GM21447 (cell line): ENCODE measurements at regions not wholly inside any gene's neighbourhood (a gene's known extent, or its start where the extent isn't known, plus 50 kb on each side); places are given as distances from the start of the nearest gene placed in this dataset.

Experiments used
- ATAC-seq: cut with Tn5 transposase; IDR thresholded peaks from one replicate; pipeline ENCODE4 v1.9.1; 2021; ENCODE audit not compliant: unreplicated experiment

- ATAC-seq, result no peak
Measured at GRCh38 chr6:138550346-138550767, 51.1 kb upstream of the NHSL1 start.

DNA sequence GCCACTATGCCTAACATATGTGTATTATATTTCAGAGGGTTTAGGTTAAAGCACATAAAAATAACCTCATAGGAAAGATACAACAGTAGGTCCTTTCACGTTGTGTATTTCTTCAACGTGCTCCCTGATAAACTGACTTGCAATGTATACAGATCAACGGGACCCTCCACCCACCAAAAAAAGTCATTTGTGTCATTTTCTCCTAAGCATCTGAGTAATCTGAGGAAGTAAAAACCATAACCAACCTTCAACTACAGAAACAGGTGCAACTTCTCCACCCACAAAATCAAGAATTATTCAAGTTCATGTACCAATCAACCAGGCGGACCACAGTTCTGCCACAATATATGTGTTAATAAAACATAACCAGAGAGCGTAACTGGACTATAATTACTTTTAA is 54.9 kb upstream of the NHSL1 start:
- no peak for ATAC-seq

- ATAC-seq, result no peak
Measured at GRCh38 chr6:138555421-138555988, 56.2 kb upstream of the NHSL1 start.

DNA sequence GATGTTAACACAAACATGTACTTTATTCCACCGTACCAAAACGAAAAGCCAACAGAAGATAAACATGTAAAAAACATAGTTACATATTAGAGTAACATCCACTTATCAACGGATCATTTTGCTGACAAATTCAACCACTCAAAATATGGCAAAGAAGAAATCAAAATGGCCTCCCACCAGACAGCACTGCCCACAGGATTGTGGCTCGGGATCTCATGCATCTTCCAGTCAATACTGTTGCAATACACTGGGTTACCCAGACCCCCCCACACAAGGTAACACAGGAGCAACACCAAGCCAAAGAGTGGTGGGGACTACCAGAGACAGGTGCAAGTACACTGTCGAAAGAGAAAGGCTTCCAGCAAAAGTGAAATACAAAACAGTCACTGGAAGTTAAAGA is 57.9 kb upstream of the NHSL1 start:
- no peak for ATAC-seq

- no peak for ATAC-seq
Measured at GRCh38 chr6:138559143-138559542, 59.8 kb upstream of the NHSL1 start.

DNA sequence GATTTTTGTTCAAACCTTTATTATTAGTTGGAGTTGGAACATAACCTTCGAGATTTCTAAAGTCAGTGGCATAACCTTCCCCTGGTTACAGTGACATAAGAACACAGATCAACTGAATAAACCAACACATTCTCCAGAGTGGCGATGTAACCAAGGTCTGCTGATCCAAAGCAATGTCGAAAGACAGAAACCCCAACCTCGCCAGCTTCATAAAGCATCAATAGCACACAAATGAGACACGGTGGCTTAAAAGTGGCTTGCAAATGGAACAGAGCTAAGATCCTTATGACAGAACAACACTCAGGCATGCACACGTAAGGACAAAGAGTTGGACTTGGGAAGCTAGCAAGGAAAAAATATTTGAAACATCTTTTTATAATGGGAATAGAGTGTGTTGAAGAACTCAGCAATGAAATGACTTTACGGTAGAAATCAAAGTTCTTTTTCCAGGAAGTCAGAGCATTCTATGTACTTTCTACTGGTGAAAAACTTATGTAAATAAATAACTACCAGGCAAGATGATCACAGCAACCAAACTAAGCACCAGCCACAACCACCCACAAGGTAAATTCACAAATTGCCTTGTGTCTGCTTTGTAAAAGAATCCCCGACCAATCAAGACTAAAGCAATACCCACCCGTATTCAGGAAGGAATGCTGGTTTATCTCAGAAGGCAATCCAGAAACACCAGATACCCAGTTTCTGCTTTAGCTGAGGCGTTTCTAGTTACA is 61.0 kb upstream of the NHSL1 start:
- no peak for ATAC-seq

DNA sequence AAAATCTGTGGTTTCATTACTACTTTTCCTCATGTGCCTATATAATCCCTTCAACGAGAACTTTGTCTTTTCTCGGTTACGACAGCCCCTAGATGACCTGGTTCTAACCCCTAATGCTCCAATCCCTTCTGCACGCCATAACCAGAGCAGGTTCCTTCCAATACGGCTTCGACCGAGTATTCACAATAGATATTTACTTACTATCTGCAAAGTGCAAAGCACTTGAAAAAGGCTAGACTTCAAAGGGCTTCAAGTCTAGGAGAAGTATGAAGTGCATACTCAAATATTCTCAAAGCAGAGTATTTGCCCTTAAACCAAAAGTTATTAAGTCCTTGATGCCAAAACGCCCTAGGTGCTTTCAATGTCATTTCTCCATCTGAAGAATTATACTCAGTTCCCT is 63.4 kb upstream of the NHSL1 start:
- ATAC-seq, result no peak

GRCh38 chr6:138563231-138563630 is 63.9 kb upstream of the NHSL1 start:
- no peak for ATAC-seq

DNA sequence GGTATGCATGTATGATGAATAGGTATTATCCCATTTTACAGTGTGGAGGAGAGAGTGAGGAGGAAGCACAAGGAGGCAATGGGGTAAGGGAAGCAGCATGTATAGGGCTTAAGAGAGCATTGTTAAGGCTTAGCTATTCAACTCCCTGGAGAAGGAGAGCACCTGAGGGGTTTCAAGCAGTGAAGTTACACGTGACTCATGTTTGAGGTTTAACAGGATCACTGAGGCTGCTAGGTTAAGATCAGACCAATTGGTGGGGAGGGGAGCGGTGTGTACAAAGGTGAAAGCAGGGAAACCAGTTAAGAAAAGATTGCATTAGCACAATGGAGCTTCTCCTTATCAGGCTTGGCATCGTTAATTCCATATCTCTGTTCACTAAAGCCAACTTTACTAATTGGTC is 64.4 kb upstream of the NHSL1 start:
- no peak for ATAC-seq

- ATAC-seq, result no peak
Measured at GRCh38 chr6:138564170-138564721, 65.0 kb upstream of the NHSL1 start.

DNA sequence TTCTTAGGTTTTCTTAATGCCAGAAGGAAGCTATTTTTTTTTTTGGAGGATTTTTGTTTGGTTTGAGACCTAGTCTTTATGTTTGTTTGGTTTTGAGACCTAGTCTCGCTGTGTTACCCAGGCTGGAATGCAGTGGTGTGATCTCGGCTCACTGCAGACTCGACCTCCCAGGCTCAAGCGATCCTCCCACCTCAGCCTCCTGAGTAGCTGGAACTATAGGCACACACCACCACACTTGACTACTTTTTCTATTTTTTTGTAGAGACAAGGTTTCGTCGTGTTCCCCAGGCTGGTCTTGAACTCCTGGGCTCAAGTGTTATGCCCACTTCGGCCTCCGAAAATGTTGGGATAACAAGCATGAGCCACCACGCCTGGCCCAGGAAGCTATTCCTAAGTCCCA is 67.8 kb upstream of the NHSL1 start:
- no peak for ATAC-seq

GRCh38 chr6:138568997-138569396 is 69.7 kb upstream of the NHSL1 start:
- no peak for ATAC-seq

DNA sequence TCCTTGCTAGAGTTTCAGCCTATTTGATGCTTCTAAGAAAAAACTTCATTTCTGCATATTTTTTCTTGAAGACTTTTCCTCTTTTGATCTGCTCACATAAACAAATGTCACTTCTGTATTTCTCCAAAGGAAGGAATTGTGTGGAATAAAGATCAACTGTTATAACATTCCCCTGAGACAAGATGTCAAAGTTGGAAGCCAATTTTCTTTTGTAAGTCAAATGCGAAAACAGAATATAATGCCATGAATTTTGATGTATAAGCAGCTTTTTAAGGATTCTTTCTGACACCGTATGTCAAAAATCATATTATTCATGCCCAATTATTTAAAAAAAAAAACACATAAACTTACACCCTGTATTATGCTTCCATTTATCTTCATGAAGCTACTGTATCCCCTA is 70.3 kb upstream of the NHSL1 start:
- ATAC-seq, result no peak

GRCh38 chr6:138569970-138570724 is 70.9 kb upstream of the NHSL1 start:
- no peak for ATAC-seq

DNA sequence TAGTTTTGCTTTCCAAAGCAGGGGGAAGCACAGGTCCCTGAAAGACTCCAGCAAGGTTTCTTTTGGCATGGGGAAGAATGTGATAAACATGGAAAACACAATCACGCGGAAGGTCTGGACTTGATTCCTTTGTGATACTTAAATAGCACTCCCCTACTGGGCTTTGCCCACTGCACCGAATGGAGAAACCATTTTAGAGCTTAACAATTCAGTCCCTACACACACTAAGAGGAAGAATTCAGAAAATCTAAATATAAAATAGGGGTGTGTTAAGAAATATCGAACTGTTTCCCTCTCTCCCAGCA is 71.4 kb upstream of the NHSL1 start:
- no peak for ATAC-seq

DNA sequence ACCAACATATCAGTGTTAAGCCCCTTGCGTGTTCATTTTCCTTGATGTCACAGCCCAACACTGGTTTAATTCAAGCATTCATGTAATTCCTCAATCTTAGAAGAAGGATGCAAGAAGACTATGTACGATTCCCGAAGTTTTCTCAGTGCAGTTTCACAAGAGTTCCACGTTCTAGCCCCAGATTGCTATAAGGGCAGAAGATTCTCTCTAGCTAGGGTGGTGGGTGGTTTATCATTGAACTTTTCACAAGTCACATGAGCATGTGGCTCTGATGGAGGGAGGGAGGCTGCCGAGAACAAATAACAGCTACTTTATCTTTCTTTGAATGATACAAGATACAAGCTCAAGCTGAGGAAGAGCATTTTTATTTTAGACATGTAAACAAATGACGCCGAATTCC is 71.9 kb upstream of the NHSL1 start:
- ATAC-seq, result no peak

DNA sequence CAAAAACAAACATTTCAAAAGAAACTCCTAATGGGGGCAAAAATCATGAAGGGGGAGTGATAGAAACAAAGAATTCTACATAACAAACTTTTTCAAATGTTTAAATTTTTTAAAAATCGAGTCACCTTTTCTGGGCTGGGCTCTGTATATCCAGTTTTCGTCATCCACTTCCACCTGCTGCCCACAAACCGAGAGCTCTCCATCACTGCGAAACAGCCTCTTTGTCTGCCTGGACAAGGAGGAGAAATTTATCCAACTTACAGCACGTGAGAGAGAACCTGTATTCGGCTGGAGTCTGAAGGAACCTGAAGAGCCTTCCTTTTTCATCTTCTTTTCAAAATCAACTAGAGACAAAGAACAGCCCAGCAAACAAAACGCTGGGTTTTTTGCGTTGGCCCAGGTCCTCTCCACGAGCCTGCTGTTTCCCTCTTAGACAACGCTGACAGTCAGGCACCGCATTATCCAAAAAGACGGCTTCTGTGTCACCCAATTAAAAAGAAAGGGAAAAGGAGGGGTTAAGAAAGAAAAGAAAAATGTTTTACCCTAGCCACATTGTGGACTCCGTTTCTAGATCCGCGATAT is 72.4 kb upstream of the NHSL1 start:
- ATAC-seq, result no peak

GRCh38 chr6:138572167-138572875 is 73.0 kb upstream of the NHSL1 start:
- ATAC-seq, result no peak

DNA sequence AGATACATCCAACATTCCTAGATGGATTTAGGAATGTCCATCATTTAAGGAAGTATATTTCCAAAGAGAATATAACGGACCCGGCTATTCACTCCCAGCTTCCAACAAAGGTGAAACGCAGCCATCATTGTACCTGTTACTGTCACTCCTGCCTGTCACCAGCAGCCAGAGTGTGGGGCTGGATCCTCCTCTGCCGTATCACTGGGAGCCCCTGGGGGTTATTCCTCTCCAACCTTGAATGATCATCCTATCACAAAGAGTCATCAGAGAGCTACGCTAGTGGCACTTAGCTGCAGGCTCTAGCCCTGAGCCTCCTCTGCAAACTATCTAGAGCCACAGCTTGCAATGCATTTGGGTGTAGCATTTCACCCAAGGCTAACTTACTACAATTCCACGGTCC is 73.6 kb upstream of the NHSL1 start:
- ATAC-seq, result no peak

DNA sequence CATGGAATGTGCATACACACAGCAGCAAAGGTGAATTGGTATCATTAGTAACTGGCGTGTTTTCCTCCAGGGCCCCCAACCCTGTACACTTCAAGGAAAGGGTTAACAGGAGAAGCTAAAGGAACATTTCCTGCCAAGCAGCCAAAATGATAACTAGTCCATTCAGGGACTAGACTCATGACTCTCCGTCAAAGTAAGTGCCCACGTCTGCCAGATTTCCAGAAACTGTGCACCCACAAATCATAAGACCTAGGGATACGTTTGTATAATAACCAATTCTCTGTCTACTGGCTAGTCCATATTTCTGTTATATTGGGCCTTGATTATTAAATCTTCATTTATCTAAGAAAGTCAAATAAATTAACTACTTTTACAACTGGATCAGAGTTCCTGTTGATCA is 76.0 kb upstream of the NHSL1 start:
- ATAC-seq, result no peak

- no peak for ATAC-seq
Measured at GRCh38 chr6:138576313-138576712, 77.0 kb upstream of the NHSL1 start.
